ENCODE measurements at regions not wholly inside any gene's neighbourhood (a gene's known extent, or its start where the extent isn't known, plus 50 kb on each side); places are given as distances from the start of the nearest gene placed in this dataset.

- TF ChIP-seq POLR2AphosphoS5 (IDR thresholded peaks at IDR 0.05) = no peak
- no peak for TF ChIP-seq POLR2A (IDR thresholded peaks at IDR 0.05)
- TF ChIP-seq CTCF (IDR thresholded peaks at IDR 0.05) = no peak
- TF ChIP-seq EP300 (IDR thresholded peaks at IDR 0.05) = no peak
These were observed 386.1 kb upstream of the MPDZ start for GRCh38 chr9:13665418-13666066.

Data from gastroesophageal sphincter (tissue), 3 donors.